IMR-90 (cell line): ENCODE measurements at regions not wholly inside any gene's neighbourhood (a gene's known extent, or its start where the extent isn't known, plus 50 kb on each side); places are given as distances from the start of the nearest gene placed in this dataset.

Source experiments
- ATAC-seq: fragments of 200-7000 bp; cut with Tn5 transposase; 2 replicates; pipeline ENCODE4 v1.9.1; 2020; ENCODE audit warnings: low read depth, mild to moderate bottlenecking, moderate library complexity
- BruUV-seq: library from RNA; stranded (reverse); fragments of 400-500 nt; replicated peaks from 2 replicates; lab custom pipeline; 2021; lab: Mats Ljungman, UMichigan
- CTCF ChIA-PET: fragments of 300-600 bp; formaldehyde crosslinking; extraction: SDS; loops from one replicate; lab custom pipeline; 2021; ENCODE audit warnings: antibody characterized with exemption; lab: Yijun Ruan, JAX
- POLR2A ChIA-PET: fragments of 300-600 bp; sonication (Branson Sonifier 250); formaldehyde crosslinking; loops from one replicate; lab custom pipeline; 2022; ENCODE audit warnings: antibody characterized with exemption; ENCODE audit not compliant: unreplicated experiment; lab: Charles Lee
- DNase-seq: peaks from one replicate; pipeline ENCODE4 v3.0.0; 2013
- H2AFZ ChIP-seq: replicated peaks from 2 replicates; pipeline ENCODE3; 2013; ENCODE audit warnings: low read length, mild to moderate bottlenecking; ENCODE audit not compliant: poor library complexity
- H2AK5ac ChIP-seq: 2 replicates; pipeline ENCODE4 v1.6.1; 2013; ENCODE audit warnings: low read depth, low read length, inconsistent platforms
- H2AK9ac ChIP-seq: replicated peaks from 2 replicates; pipeline ENCODE3; 2013; ENCODE audit warnings: mild to moderate bottlenecking, low read depth, low read length, moderate library complexity; ENCODE audit not compliant: poor library complexity
- H2BK120ac ChIP-seq: 2 replicates; pipeline ENCODE4 v1.6.1; 2013; ENCODE audit warnings: low read depth, low read length, inconsistent platforms
- H2BK15ac ChIP-seq: 3 replicates; pipeline ENCODE4 v1.6.1; 2013; ENCODE audit warnings: low read depth, low read length, inconsistent platforms
- H2BK20ac ChIP-seq: 2 replicates; pipeline ENCODE4 v1.6.1; 2013; ENCODE audit warnings: low read depth, mild to moderate bottlenecking, inconsistent platforms, low read length, moderate library complexity
- H2BK5ac ChIP-seq: 2 replicates; pipeline ENCODE4 v1.6.1; 2013; ENCODE audit warnings: mild to moderate bottlenecking, low read depth, low read length, inconsistent platforms; ENCODE audit not compliant: poor library complexity, severe bottlenecking
- H3K14ac ChIP-seq: replicated peaks from 2 replicates; pipeline ENCODE4 v1.6.1; 2013; ENCODE audit warnings: low read depth, low read length, inconsistent platforms
- H3K18ac ChIP-seq: 2 replicates; pipeline ENCODE4 v1.6.1; 2013; ENCODE audit warnings: low read depth, low read length, control low read depth
- H3K23ac ChIP-seq: 2 replicates; pipeline ENCODE4 v1.6.1; 2013; ENCODE audit warnings: low read depth, low read length, inconsistent platforms
- H3K27ac ChIP-seq: 2 replicates; pipeline ENCODE4 v1.5.1; 2013; ENCODE audit warnings: mild to moderate bottlenecking, control low read depth, low read length; ENCODE audit not compliant: insufficient read depth
- H3K27me3 ChIP-seq: 2 replicates; pipeline ENCODE4 v1.6.1; 2013; ENCODE audit warnings: low read length; ENCODE audit not compliant: control insufficient read depth, insufficient read depth
- H3K36me3 ChIP-seq: 2 replicates; pipeline ENCODE4 v1.6.1; 2013; ENCODE audit warnings: low read length, mixed read lengths; ENCODE audit not compliant: control insufficient read depth, insufficient read depth
- H3K4ac ChIP-seq: 2 replicates; pipeline ENCODE4 v1.6.1; 2013; ENCODE audit warnings: low read depth, low read length, inconsistent platforms
- H3K4me1 ChIP-seq: 2 replicates; pipeline ENCODE4 v1.6.1; 2013; ENCODE audit warnings: low read length, mixed read lengths; ENCODE audit not compliant: control insufficient read depth, insufficient read depth
- H3K4me2 ChIP-seq: 2 replicates; pipeline ENCODE4 v1.6.1; 2013; ENCODE audit warnings: low read depth, mild to moderate bottlenecking, control low read depth, low read length, moderate library complexity
- H3K4me3 ChIP-seq: 2 replicates; pipeline ENCODE4 v1.5.1; 2013; ENCODE audit warnings: low read depth, mild to moderate bottlenecking, control low read depth, low read length, moderate library complexity; ENCODE audit not compliant: insufficient read depth
- H3K56ac ChIP-seq: 2 replicates; pipeline ENCODE4 v1.6.1; 2013; ENCODE audit warnings: low read length, inconsistent platforms; ENCODE audit not compliant: insufficient read depth; ENCODE audit errors: extremely low read depth
- H3K79me1 ChIP-seq, 2 experiments: 2 replicates each; pipeline ENCODE4 v1.6.1; 2013; ENCODE audit warnings: low read length in 2 of 2, inconsistent platforms in 1 of 2, low read depth in 1 of 2
- H3K9ac ChIP-seq: 2 replicates; pipeline ENCODE4 v1.6.1; 2013; ENCODE audit warnings: low read depth, low read length, control low read depth
- H3K9me1 ChIP-seq: 2 replicates; pipeline ENCODE4 v1.6.1; 2013; ENCODE audit warnings: low read length, inconsistent platforms; ENCODE audit not compliant: insufficient read depth
- H3K9me3 ChIP-seq: 2 replicates; pipeline ENCODE4 v1.6.1; 2013; ENCODE audit warnings: low read length; ENCODE audit not compliant: control insufficient read depth, insufficient read depth
- H4K20me1 ChIP-seq: 2 replicates; pipeline ENCODE4 v1.6.1; 2013; ENCODE audit warnings: low read length, inconsistent platforms; ENCODE audit not compliant: insufficient read depth
- H4K5ac ChIP-seq: 2 replicates; pipeline ENCODE4 v1.6.1; 2013; ENCODE audit warnings: mild to moderate bottlenecking, low read depth, low read length, control low read depth
- H4K8ac ChIP-seq, 2 experiments: 2 replicates each; pipeline ENCODE4 v1.6.1; 2013; ENCODE audit warnings: low read depth in 2 of 2, low read length in 2 of 2, control low read depth in 1 of 2, inconsistent platforms in 1 of 2
- H4K91ac ChIP-seq: 2 replicates; pipeline ENCODE4 v1.6.1; 2013; ENCODE audit warnings: low read depth, low read length, inconsistent platforms; ENCODE audit not compliant: insufficient read depth
- MXI1 ChIP-seq: IDR thresholded peaks from 2 replicates; pipeline ENCODE4 v1.6.1; 2012; ENCODE audit warnings: low read depth, mild to moderate bottlenecking, low read length, moderate library complexity, borderline replicate concordance
- WGBS, 2 experiments: methylation state at CpG; one replicate each; pipeline versions ENCODE4 v1.1.5 to v1.1.7; 2013; ENCODE audit warnings: missing lambda C conversion rate in 2 of 2; ENCODE audit not compliant: insufficient read length in 1 of 2; ENCODE audit errors: extremely low coverage in 2 of 2; 5-methylcytosine and 5-hydroxymethylcytosine counted together
- dilution Hi-C: fragments of 300-500 bp; cut with HindIII; formaldehyde crosslinking; loops from one replicate; pipeline ENCODE4 v1.14.3; 2018; ENCODE audit warnings: low sequenced_read_pairs; ENCODE audit not compliant: unreplicated experiment
- in situ Hi-C: fragments of 300-500 bp; cut with MboI; formaldehyde crosslinking; loops from 3 replicates; pipeline ENCODE4 v1.14.3; 2019; ENCODE audit warnings: low sequenced_read_pairs, inconsistent platforms, mixed read lengths
- intact Hi-C: fragments of 100-400 bp; cut with micrococcal nuclease; formaldehyde crosslinking; loops from 2 replicates; pipeline ENCODE4 v1.10.0; 2022

DNA sequence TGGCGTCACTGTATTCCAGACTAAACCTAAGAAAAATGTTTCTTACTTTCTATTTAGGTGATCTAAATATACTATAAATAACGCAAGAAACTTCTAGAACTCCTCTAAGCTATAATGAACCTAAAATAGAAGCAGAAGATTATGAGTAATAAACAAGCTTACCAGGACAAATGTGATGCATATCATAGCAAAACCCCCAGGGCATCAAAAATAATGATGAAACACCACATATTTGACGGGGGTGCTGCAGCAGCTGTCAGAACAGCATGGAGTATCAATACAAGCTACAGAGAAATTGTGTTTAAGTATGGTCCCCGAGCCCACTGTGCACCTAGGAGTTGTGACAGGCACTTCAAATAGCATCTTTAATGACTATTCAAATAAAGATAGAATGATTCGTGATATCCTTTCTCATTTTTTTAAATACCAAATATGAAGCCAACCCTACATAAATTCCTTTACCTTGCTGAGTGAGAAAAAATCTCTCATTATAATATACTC is 337.3 kb downstream of the CENPC start:
- no peak for ATAC-seq
- peaks cover 6% of the 10 kb centered on the region; the same call in 1 of the 2 replicates for H3K9me3 ChIP-seq
- no peak overlapping the region for H4K8ac ChIP-seq
- no peaks in the 10 kb centered on the region for H3K79me1 ChIP-seq
- H2BK5ac ChIP-seq, result no peak overlapping the region
- no peaks in the 10 kb centered on the region for H3K9me1 ChIP-seq
- no peak overlapping the region for H2BK120ac ChIP-seq
- H4K91ac ChIP-seq, result no peak overlapping the region
- no peak overlapping the region for H2BK15ac ChIP-seq
- no peak overlapping the region for H3K4me3 ChIP-seq
- WGBS, 2 experiments, result no CpG with 5 or more reads among the region's 5 CpGs
- POLR2A ChIA-PET, result no interaction called here
- H3K4me2 ChIP-seq, result no peak overlapping the region
- H3K36me3 ChIP-seq, result no peaks in the 10 kb centered on the region
- no peak overlapping the region for H2AK5ac ChIP-seq
- no peak overlapping the region for H2BK20ac ChIP-seq
- no peak overlapping the region for H3K27ac ChIP-seq
- H3K27me3 ChIP-seq, result no peaks in the 10 kb centered on the region
- no TSS peak for BruUV-seq
- H4K5ac ChIP-seq, result no peak overlapping the region
- in situ Hi-C loops (no loop called here), dilution Hi-C loops (no loop called here), intact Hi-C loops (no loop called here)
- H2AK9ac ChIP-seq, result no peak overlapping the region
- no peak overlapping the region for H3K23ac ChIP-seq
- TF ChIP-seq MXI1, result no peak
- no peaks in the 10 kb centered on the region for H3K4me1 ChIP-seq
- no peak overlapping the region for H3K56ac ChIP-seq
- H3K9ac ChIP-seq, result no peak overlapping the region
- H3K4ac ChIP-seq, result no peak overlapping the region
- H2AFZ ChIP-seq, result no peak overlapping the region
- CTCF ChIA-PET, result no interaction called here
- no peaks in the 10 kb centered on the region for H4K20me1 ChIP-seq
- no peak overlapping the region for H3K18ac ChIP-seq
- H3K14ac ChIP-seq, result no peak overlapping the region
- no peak for DNase-seq
